Activated CD4-positive, alpha-beta T cell treated with anti-CD3 and anti-CD28 coated beads, Interleukin-10, Interleukin-2, amounts not matched to agents 100 ng/mL and 50 ng/mL, durations not matched to agents 16 hours and 8 hours (primary cell): ENCODE measurements at regions not wholly inside any gene's neighbourhood (a gene's known extent, or its start where the extent isn't known, plus 50 kb on each side); places are given as distances from the start of the nearest gene placed in this dataset.
"Not testable (repeated sequence)": the region's sequence is repeated elsewhere in the genome, so short reads cannot be mapped to it uniquely, and the experiment has no call there.

Source experiments
- DNase-seq: peaks from one replicate; pipeline ENCODE4 v3.0.0-alpha.2; 2020

DNA sequence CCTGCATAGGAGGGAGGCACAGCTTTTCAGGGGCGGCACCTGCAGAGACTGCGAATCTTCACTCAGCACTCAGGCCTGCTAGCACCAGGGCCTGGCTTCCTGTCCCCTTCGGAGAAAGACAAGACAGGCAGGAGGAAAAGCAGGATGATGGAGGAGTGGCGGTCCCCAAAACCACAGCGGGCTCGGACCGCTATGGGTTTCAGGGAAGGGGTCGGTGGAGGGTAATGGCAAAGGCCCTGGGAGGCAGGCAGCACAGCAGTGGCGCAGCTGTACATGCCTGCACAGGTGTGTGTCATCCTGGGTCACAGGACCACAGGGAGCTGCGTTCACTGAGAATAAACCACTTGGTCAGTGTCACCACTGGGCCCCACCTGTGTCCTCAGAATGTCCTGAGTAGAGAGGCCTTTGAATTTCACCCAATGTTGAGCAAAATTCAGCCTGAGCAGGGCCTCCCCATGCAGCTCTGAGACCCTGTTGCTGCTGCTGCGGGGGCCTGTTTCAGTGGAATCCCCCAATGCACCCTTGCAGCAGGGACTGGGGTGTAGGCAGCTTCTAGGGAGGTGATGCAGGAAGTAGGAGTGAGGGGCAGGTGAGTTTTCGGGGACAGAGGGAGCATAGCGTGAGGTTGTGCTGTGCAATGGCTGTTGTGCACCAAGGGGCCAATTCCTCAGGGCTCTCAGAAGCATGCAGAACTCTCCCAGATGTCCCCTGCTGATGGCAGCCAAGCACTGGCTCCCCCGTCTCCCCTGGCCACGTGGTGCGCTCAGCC lies 90.6 kb upstream of the PPP2R2D start:
- DNase-seq: no peak

DNA sequence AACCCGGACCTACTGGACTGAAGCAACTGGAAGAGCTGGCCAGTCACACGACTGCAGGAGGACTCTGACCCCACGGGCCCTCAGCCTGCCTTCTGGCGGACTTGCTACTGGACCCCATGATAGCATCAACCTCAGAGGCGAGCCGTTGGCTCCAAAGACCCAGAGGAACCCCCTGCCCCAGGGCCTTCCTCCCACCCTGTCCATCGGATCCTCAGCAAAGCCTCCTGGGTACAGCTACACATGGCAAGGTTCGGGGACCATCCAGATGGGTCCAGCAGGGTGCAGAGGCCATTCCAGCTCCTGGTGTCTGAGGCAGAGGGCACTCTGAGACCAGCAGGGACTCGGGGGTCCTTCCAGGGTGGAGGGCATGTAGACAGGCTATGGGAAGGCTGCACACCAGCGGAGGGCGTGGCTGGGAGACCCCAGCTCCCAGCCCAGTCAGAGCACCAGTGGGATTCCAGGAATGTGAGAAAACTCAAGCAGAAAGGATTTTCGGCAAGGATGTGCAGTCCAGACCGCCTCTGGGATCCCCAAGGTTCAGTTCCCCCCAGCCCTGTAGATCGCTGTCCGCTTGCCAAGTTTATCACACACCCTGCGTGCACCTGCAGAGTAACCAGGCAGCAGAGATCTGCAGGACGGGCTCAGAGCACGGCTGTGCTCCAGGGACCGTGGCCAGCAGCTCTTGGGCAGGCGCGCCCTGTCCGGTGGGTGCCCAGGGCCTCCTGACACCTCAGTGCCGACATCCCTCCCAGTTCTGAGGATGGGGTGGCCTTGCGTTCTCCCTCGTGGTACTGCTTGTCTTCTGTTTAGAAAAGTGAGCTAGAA lies 89.8 kb upstream of the PPP2R2D start:
- no peak for DNase-seq

DNA sequence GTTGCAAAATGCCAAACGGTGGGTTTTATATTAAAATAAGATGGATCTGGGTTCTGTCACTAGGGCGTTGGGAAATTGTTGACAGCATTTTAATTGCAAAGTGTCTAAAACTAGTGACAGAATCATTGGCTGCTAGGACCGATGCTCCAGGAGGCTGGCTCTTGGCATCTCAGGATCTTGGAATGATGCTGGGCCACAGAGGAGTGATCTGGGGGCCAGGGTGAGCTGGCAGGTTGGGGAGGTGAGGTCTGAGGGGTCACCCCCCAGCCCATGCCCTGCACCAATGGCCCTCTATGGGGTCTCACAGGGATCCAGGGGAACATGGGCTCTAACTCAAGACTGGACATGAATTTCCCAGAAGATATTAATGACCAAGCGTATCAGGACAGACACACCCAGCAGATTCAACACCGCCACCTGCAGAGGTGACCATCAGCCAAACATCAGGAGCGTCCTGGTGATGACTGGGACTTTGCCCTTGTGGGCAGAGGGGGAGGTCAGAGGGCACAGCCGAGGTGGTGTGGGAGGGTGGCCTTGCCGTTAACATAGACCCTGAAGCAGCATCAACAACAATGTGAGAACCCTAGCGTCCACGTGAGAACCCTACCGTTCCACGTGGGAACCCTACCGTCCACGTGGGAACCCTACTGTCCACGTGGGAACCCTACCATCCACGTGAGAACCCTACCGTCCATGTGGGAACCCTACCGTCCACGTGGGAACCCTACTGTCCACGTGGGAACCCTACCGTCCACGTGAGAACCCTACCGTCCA lies 89.0 kb upstream of the PPP2R2D start:
- no peak for DNase-seq

DNA sequence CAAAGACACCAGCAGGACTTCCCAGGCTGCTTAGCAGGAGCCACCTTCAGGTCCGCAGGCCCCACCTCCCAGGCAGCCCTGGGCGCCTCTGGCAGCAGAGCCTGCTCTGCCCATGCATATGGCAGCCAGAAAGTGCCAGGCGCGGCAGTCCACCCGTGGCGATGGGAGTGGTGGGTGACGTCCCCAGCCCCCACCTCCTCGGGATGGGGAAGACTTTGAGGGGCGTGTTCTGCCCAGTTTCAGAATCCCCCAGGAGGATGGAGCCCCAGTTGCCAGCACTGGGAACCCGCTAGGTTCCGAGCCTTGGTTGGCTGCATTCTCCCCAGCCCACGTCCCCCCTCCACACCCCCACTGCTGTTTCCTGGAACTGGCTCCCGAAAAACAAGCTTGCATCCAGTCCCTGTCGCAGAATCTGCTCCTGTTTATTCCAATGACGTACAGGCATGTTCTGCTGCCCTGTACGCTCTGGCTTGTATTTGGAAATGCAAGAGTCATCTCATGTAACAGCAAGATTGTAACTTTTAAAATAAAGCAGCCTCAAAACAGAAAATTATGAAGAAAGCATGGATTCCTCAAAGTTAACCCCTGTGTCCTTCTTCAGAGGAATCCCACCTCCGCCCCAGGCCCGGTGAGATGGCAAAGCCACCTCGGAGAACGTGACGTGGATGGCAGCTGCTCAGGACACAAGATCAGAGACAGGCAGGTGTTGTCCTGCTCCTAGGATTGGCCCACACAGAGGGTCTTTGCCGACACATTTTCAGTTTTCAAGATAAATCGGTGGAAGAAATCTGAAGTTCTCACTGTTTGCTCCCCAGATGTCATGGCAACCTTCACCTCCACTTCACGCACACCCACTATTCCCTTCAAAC lies 87.8 kb upstream of the PPP2R2D start:
- DNase-seq: no peak

DNA sequence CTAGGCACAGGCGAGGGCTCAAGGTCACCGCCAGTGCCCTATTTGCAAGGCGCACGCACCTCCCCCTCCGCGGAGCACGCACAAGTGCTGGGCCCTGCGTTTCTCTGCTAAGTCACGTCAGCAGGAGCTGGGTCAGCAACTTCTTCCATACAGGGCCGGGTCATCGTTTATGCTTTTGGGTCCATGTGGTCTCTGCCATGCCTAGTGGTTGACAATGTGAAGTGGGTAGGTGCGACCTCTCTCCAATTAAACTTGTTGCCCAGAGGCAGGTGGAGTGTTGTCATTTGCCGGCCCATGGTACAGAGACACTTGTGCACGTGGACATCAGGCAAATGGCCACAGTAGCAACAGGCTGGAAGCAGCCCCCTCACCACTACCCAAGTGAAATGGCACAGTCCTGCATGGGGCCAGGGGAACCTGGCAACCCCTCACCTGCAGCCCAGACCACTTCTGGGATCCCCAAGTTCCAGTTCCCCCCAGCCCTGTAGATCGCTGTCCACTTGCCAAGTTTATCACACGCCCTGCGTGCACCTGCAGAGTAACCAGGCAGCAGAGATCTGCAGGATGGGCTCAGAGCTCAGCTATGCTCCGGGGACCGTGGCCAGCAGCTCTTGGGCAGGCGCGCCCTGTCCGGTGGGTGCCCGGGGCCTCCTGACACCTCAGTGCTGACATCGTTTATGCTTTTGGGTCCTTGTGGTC lies 86.1 kb upstream of the PPP2R2D start:
- no peak for DNase-seq

DNA sequence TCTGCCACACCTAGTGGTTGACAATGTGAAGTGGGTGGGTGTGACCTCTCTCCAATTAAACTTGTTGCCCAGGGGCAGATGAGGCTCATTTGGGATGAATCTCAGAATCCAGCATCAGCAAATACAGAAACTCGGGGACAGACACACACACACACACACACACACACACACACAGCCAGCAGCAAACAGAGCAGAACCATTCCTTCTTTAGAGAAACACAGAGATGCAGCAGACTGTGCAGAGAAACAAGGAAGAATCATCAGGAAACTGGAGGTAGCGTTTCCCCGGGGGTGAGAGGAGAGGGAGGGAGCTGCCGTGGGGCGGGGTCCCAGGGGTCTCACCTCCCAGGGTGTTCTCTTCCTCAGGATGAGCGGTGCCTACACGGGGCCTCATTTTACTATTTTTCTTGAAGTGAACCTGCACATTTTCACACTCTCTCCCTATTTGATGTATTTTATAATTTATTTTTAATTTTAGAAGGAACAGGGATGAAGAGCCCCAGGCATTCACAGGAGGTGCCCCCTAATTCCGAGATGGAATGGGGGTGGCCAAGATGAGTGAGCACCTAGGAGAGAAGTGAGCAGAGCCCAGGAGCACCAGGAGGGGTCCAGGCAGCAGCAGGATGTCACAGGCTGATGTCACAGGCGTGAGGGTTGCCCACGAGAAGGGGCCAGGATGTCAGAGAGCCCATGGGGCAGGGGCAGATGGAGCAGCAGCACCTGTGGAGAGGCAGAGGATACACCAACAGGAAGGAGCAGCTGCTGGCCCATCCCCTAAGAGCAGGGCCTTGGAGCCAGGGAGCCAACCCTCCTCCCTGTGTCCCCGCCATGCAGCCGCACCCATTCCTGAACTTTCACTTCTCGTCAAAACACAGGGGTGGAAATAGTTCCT lies 85.3 kb upstream of the PPP2R2D start:
- DNase-seq: no peak

DNA sequence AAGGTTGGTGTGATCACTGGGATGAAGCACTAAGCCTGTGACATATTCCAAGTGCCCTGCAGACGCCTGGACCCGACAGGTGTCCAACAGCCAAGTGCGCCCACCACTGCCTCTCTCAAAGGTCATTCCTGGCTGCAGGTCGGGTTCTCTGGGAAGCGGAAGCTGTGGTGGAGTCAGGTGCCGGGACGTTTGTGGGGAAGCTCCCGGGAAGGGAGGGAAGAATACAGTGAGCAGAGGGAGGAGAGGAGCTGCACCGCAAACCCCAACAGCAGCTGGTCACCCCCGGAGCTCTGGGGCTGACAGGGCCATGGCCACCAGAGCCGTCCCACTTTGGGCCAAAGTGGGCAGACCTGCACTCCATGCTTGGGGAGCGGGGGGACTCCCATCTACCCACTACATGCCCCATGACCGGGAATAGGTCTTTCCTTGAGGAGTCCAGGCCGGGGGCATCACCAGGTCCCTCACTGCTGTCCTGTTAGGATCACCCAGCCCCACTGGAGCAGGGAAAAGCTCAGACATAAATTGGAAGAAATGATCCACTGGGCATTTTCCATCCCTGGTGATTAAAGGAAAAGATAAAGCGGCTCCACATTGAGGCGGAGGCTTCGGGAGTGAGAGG lies 84.5 kb upstream of the PPP2R2D start:
- no peak for DNase-seq

DNA sequence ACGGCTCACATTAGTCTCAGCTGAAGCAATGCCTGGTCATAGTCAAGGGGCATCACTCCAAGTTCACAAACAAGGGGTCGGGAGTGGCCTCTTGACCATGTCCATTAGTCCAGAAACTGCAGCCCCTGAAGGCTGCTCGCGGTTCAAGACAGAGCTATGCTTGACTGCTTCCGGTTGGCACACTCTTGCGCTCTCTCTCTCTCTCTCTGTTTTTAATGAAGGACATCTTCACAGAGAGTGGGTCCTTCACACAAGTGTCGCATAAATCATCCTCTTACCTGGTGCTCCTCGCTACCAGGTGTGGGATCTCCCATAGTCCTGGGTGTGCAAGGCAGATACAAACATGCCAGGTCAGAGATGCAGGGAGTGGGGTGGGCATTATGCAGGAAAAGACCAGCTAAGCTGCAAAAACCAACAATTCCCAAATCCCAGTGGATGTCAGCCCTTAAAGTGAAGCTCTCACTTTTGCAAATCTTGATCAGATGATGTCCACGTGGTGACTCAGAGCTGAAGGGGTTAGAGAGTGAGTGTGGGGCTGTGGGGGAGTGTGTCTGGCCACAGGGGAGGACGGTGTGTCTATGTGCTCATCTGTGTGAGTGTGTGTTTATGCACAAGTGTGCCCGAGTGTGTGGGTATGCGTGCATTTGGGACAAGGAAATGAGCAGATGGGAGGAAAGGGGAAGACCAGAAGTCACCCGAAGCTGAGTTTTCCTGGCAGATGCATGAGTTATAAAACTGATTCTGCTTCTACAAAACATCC lies 83.7 kb upstream of the PPP2R2D start:
- no peak for DNase-seq

DNA sequence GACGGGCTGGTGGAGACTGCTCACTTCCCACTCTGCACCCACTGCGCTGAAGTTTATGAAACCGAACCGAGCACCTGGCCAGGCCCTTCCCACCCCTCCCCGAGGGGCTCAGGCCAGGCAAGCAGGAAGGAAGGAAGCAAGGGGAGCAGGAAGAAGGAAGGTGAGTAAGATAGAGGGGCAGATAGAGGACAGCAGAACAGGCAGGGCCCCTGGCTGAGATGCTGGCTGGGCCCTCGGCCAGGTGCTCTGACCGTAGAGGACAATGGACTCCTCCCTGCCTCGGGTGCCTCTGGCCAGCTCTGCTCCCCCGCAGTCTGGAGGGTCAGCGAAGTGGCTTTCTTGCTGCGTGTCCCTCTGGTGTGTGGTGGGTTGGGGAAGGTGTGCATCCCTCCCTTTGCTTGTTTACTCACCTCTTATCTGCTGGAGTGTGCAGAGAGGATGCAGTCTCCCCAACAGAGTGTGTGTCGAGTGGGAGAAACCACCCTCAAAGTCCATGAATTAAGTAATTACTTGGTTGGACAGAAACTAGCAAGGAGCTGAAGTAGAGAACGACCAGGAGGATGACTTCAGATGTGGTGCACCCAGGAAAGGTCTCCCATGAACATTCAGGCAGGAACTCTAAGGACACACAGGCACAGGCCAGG lies 82.8 kb upstream of the PPP2R2D start:
- DNase-seq: no peak

DNA sequence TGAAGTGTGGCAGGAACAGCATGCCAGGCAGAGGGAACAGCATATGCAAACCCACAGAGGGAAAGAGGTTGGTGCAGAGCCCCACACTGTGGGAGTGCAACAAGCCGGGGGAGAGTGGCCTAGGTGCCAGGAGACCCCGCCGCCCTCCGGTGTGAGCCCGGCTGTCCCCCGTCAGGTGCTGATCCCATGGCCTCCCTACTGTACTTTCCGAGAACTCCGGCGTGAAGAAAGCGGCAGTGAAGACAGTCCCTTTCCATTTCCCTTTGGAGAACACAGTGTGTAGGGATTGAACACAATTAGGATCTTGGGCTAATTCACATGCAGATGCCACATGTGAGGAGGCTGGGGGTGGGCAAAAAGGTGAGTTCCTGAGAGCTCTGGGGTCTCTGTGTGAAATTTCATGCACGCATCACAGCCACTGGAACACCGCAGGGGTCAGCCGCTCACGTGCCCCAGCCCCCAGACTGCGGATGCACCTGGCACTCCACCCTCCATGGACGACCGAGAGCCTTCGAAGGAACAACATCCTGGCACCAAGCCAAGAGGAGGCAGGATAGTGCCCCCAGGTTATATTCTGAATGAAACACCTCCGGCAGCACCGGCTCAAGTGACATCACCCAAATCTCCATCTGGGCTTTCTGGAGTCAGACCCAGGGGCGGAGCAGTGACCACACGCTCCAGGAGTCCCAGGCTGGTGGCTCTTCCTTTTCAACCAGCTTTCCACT lies 82.1 kb upstream of the PPP2R2D start:
- DNase-seq: no peak

DNA sequence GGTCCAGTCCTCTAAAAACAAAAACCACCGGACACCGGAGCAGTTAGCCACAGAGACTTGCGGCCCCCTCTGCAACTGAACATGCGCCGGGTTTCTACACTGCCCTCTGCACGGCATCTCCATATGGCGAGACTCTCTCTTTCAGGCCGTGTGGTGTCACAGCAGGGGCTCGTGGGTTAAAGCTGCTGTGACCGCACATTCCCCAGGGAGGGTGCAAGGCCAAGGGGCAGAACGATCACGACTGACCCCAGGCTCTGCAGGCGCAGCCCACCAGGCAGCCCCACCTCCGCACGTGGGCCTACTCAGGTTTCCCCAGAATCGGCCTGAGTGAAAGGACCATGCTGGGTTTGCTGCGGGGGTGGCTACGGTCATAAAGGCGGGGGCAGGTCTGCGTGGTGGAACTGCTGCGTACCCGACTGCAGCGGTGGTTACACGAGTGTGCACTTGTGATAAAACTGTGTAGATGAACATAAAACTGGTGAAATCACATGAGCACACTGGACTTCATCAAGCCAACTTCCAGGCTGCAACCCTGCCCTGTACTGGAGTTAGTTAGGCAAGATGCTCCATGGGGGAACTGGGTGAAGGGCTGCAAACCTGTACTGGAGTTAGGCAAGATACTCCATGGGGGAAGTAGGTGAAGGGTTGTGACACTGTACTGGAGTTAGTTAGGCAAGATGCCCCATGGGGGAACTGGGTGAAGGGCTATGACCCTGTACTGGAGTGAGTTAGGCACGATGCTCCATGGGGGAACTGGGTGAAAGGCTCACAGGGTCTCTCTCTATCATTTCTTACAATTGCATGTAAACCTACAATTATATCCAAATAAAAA lies 81.4 kb upstream of the PPP2R2D start:
- DNase-seq: no peak

DNA sequence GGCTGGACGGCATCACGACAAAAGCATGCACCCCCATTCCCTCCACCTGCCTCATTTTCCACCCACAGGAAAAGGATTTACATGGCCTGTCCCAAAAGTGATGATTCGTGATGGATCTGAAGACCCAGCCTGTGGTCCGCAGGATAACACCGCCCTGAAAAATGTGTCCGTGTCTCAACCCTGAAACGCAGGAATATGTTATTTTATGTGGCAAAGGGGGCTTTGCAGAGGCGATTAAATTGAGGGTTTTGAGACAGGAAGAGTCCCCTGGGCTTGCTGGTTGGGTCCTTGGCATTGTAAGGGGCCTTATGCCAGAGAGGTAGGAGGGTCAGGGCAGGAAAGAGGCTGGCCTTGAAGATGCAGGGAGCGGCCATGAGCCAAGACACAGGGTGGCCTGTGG lies 80.2 kb upstream of the PPP2R2D start:
- no peak for DNase-seq

DNA sequence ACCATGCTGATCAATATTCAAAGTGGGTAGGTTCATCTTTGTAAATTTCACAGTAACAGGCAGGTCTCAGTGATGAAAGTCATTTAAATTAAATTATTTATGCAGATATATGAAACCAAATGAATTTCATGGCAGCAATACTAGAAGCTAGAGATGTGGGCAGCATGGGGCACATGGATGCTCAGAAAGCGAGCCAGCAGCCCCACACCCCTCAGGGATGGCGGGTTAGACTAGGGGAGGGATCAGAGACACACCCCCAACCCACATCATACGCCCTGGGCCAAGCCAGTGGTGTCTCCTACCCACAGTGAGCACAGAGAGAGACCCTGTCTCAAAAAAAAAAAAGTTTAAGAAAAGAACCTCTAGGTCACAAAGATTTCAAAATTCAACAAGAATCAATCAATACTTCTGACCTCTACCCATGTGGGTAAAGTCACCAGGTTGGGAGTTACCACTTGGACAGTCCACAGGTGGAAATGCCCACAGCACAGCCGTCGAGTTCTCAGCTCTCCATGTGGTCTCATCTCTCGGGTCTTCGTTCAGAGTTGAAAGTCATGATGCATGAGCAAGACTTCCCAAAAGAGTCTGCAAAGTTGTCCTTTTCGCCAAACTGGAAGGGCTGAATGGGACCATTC lies 79.3 kb upstream of the PPP2R2D start:
- DNase-seq: no peak

DNA sequence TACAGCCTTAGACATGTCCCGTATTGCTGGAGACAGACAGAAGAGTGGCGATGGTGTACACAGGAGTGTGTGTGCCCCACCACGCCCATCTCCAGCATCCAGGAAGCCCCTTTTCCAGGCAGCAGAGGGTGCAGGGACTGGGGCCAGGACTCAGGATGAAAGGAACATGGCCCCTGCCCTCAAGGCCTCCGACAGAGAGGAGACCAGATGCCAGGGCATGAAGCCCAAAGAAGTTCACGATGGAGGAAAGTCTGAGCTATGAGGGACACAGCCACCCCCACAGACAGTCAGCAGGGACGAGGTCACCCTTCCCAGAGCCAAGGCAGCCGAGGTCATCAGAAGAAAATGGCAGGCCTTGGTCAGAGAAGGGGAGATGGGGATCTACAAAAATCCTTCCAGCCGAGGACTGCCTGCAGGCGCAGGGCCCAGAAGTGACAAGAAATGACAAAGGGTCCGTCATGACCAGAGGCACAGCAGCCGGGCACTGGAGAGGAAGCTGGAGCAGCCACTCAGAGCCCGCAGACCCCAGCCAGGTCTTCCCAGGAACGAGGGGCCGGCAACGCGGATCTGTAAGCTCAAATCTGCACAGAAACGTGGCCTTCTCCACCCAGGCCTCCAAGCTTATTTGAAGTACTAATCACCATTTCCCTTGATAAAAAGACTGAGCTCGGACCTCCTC lies 78.7 kb upstream of the PPP2R2D start:
- DNase-seq: no peak

DNA sequence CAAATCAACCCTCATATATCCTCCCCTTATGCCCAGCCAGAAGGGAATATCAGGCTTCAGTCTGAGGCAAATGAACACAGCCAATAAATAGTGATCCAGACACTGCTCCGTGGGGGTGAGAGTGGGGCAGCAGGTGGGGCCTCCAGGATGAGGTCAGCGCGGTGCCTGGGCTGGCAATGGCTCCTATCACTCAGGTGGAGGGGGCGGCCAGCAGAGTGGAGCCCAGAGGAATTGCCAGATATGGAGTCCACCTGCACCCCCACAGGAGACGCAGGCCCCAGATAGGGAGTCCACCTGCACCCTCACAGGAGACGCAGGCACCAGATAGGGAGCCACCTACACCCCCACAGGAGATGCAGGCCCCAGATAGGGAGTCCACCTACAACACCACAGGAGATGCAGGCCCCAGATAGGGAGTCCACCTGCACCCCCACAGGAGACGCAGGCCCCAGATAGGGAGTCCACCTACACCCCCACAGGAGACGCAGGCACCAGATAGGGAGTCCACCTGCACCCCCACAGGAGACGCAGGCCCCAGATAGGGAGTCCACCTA lies 78.0 kb upstream of the PPP2R2D start:
- no peak for DNase-seq

DNA sequence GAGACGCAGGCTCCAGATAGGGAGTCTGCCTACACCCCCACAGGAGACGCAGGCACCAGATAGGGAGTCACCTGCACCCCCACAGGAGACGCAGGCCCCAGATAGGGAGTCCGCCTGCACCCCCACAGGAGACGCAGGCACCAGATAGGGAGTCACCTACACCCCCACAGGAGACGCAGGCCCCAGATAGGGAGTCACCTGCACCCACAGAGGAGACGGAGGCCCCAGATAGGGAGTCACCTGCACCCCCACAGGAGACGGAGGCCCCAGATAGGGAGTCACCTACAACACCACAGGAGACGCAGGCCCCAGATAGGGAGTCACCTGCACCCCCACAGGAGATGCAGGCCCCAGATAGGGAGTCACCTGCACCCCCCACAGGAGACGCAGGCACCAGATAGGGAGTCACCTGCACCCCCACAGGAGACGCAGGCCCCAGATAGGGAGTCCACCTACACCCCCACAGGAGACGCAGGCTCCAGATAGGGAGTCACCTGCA lies 77.2 kb upstream of the PPP2R2D start:
- DNase-seq: not testable (repeated sequence)
